ENCODE measurements at regions not wholly inside any gene's neighbourhood (a gene's known extent, or its start where the extent isn't known, plus 50 kb on each side); places are given as distances from the start of the nearest gene placed in this dataset.
"Not testable (repeated sequence)": the region's sequence is repeated elsewhere in the genome, so short reads cannot be mapped to it uniquely, and the experiment has no call there.

DNA sequence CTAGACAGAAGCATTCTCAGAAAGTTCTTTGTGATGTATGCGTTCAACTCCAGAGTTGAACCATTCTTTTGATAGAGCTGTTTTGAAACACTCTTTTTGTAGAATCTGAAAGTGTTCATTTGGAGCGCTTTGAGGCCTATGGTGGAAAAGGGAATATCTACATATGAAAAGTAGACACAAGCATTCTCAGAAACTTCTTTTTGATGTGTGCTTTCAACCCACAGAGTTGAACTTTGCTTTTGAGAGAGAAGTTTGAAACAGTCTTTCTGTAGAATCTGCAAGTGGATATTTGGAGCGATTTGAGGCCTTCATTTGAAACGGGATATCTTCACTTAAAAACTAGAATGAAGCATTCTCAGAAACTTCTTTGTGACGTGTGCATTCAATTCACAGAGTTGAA, 582.6 kb upstream of the ZNF337 start:
- TF ChIP-seq EZH2 (IDR thresholded peaks at IDR 0.05) (no peak), FOXP2 (optimal IDR thresholded peaks at IDR 0.05; ENCODE audit: control extremely low read depth, extremely low read length, insufficient read depth) (no peak), POLR2AphosphoS5 (IDR thresholded peaks at IDR 0.05; ENCODE audit: borderline replicate concordance, low read depth, low read length) (no peak)
- Histone ChIP-seq H3K4me3 (no peak overlapping the region), H3K27ac (no peak overlapping the region), H3K36me3 (ENCODE audit: insufficient read depth, low read length) (no peaks in the 10 kb centered on the region), H3K9me3 (ENCODE audit: low read depth, low read length) (no peaks in the 10 kb centered on the region), H3K9ac (ENCODE audit: insufficient read length) (no peak overlapping the region)
- no peak for DNase-seq (ENCODE audit: low read depth, low spot score)

DNA sequence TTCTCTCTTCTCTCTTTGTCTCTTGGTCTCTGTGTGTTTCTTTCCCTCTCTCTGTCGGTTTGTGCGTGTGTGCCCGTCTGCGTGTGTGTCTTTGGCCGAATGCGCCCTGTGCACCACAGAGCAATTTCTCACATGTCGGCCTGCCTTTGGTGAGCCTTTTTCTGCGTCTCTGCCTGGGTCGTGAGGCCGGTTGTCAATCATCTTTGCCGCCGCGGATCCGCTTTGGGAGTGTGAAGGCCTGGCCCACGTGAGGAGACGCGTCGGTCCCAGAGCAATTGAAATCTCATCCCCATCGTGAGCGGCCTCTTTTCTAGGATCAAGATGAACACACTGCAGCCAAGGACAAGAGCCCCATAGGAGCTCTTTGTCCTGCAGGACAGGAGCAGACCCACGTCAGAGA, 580.7 kb upstream of the ZNF337 start:
- Histone ChIP-seq H3K9ac (ENCODE audit: insufficient read length) (no peak overlapping the region), H3K4me3 (no peak overlapping the region), H3K36me3 (ENCODE audit: insufficient read depth, low read length) (no peaks in the 10 kb centered on the region), H3K27ac (no peak overlapping the region), H3K9me3 (ENCODE audit: low read depth, low read length) (no peaks in the 10 kb centered on the region)
- no peak for TF ChIP-seq EZH2 (IDR thresholded peaks at IDR 0.05)
- TF ChIP-seq POLR2AphosphoS5 (IDR thresholded peaks at IDR 0.05; ENCODE audit: borderline replicate concordance, low read depth, low read length) = no peak
- TF ChIP-seq FOXP2 (optimal IDR thresholded peaks at IDR 0.05; ENCODE audit: control extremely low read depth, extremely low read length, insufficient read depth) = no peak
- DNase-seq (ENCODE audit: low read depth, low spot score) = no peak

DNA sequence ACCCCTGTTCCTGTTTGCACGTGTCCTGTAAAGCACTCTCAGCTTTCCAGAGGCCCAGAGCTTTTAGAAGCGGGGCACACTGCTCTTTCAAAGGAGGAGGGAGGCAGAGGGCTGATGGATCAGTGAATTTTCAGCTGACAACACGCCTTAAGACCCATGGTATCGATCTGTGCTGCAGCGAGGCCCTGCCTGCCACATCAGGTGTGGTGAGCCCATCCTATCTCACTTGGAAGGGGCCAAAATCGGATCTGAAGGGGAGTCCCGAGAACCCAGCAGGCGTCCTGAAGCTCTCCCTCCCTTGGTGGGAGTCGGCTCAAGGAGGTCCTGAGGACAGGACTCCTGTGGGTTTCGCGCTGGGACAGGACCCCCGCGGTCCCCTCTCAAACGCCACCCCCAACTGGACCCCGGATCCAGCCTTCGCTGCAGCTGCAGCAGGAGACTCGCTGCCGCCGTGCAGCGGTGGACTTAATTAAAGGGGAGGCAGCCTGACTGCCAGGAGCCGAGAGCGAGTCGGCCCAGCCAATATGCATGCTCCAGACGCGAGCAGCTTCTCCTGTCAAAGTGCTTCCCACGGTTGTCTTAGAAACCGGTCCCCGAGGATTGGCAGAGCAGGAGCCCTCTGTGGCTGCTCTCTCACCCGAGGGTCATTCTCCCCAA, 580.0 kb upstream of the ZNF337 start:
- no peak for DNase-seq (ENCODE audit: low read depth, low spot score)
- no peak overlapping the region for H3K4me3 ChIP-seq
- H3K27ac ChIP-seq = no peak overlapping the region
- TF ChIP-seq POLR2AphosphoS5 (IDR thresholded peaks at IDR 0.05; ENCODE audit: borderline replicate concordance, low read depth, low read length) (no peak), FOXP2 (optimal IDR thresholded peaks at IDR 0.05; ENCODE audit: control extremely low read depth, extremely low read length, insufficient read depth) (no peak), EZH2 (IDR thresholded peaks at IDR 0.05) (no peak)
- H3K9ac ChIP-seq (ENCODE audit: insufficient read length) = no peak overlapping the region
- no peaks in the 10 kb centered on the region for H3K9me3 ChIP-seq (ENCODE audit: low read depth, low read length)
- H3K36me3 ChIP-seq (ENCODE audit: insufficient read depth, low read length) = no peaks in the 10 kb centered on the region

GRCh38 chr20:26268762-26269161, 572.1 kb upstream of the ZNF337 start:
- H3K27ac ChIP-seq; H3K9me3 ChIP-seq (ENCODE audit: low read depth, low read length); H3K9ac ChIP-seq (ENCODE audit: insufficient read length); DNase-seq (ENCODE audit: low read depth, low spot score); H3K36me3 ChIP-seq (ENCODE audit: insufficient read depth, low read length); H3K4me3 ChIP-seq: not testable (repeated sequence)

DNA sequence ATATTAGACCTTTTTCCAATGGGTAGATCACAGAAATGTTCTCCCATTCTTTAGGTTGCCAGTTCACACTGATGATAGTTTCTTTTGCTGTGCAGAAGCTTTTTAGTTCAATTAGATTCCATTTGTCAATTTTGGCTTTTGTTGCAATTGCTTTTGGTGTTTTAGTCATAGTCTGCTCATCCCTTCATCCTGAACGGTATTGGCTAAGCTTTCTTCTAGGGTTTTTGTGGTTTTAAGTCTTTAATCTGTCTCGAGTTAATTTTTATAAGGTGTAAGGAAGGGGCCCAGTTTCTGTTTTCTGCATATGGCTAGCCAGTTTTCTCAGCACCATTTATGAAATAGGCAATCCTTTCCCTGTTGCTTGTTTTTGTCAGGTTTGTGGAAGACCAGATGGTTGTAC, 564.3 kb upstream of the ZNF337 start:
- not testable (repeated sequence) for H3K9me3 ChIP-seq (ENCODE audit: low read depth, low read length); H3K36me3 ChIP-seq (ENCODE audit: insufficient read depth, low read length); H3K4me3 ChIP-seq; H3K27ac ChIP-seq; H3K9ac ChIP-seq (ENCODE audit: insufficient read length); DNase-seq (ENCODE audit: low read depth, low spot score)

GRCh38 chr20:26252311-26252975, 555.8 kb upstream of the ZNF337 start:
- not testable (repeated sequence) for H3K27ac ChIP-seq; DNase-seq (ENCODE audit: low read depth, low spot score); H3K4me3 ChIP-seq; H3K9ac ChIP-seq (ENCODE audit: insufficient read length); H3K36me3 ChIP-seq (ENCODE audit: insufficient read depth, low read length); H3K9me3 ChIP-seq (ENCODE audit: low read depth, low read length)

- H3K36me3 ChIP-seq (ENCODE audit: insufficient read depth, low read length); H3K4me3 ChIP-seq; DNase-seq (ENCODE audit: low read depth, low spot score); H3K9ac ChIP-seq (ENCODE audit: insufficient read length); H3K9me3 ChIP-seq (ENCODE audit: low read depth, low read length); H3K27ac ChIP-seq: not testable (repeated sequence)
Observed at GRCh38 chr20:26251376-26251775, 554.7 kb upstream of the ZNF337 start.

GRCh38 chr20:26250249-26251114, 553.8 kb upstream of the ZNF337 start:
- not testable (repeated sequence) for H3K27ac ChIP-seq; H3K36me3 ChIP-seq (ENCODE audit: insufficient read depth, low read length); DNase-seq (ENCODE audit: low read depth, low spot score); H3K9me3 ChIP-seq (ENCODE audit: low read depth, low read length); H3K4me3 ChIP-seq; H3K9ac ChIP-seq (ENCODE audit: insufficient read length)

DNA sequence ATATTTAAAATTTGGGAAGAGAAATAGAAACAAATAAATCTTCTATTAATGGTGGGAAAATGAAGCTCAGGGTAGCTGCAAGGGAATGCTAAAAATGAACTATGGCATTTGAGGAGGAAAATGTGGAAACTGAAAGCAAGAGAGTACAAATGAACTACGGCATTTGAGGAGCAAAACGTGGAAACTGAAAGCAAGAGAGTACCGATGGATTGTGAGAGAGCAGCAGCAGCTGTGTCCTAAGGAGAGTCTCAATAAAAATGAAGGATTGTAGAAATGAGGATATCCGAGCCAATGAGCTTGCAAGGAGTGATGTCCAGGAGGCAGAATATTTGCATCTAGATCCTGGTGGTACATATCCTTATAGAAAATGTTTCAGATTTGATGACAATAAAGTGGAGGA, 547.1 kb upstream of the ZNF337 start:
- Histone ChIP-seq H3K27ac (no peak overlapping the region), H3K36me3 (ENCODE audit: insufficient read depth, low read length) (no peaks in the 10 kb centered on the region), H3K4me3 (no peak overlapping the region), H3K9me3 (ENCODE audit: low read depth, low read length) (no peaks in the 10 kb centered on the region), H3K9ac (ENCODE audit: insufficient read length) (no peak overlapping the region)
- TF ChIP-seq EZH2 (IDR thresholded peaks at IDR 0.05) (no peak), POLR2AphosphoS5 (IDR thresholded peaks at IDR 0.05; ENCODE audit: borderline replicate concordance, low read depth, low read length) (no peak), FOXP2 (optimal IDR thresholded peaks at IDR 0.05; ENCODE audit: control extremely low read depth, extremely low read length, insufficient read depth) (no peak)
- DNase-seq (ENCODE audit: low read depth, low spot score) = no peak

GRCh38 chr20:26220609-26221008, 524.0 kb upstream of the ZNF337 start:
- not testable (repeated sequence) for H3K4me3 ChIP-seq; H3K27ac ChIP-seq; DNase-seq (ENCODE audit: low read depth, low spot score); H3K36me3 ChIP-seq (ENCODE audit: insufficient read depth, low read length); H3K9ac ChIP-seq (ENCODE audit: insufficient read length); H3K9me3 ChIP-seq (ENCODE audit: low read depth, low read length)

GRCh38 chr20:26219546-26219945, 522.9 kb upstream of the ZNF337 start:
- DNase-seq (ENCODE audit: low read depth, low spot score); H3K9me3 ChIP-seq (ENCODE audit: low read depth, low read length); H3K36me3 ChIP-seq (ENCODE audit: insufficient read depth, low read length); H3K27ac ChIP-seq; H3K4me3 ChIP-seq; H3K9ac ChIP-seq (ENCODE audit: insufficient read length): not testable (repeated sequence)
